B cell (primary cell): ENCODE measurements at regions not wholly inside any gene's neighbourhood (a gene's known extent, or its start where the extent isn't known, plus 50 kb on each side); places are given as distances from the start of the nearest gene placed in this dataset.

Experiments used
- CTCF ChIP-seq: fragments of 200-600 bp; IDR thresholded peaks from one replicate; pipeline ENCODE4 v1.8.0; 2022; ENCODE audit warnings: antibody characterized with exemption, mild to moderate bottlenecking
- EZH2 ChIP-seq: IDR thresholded peaks from 2 replicates; pipeline ENCODE4 v1.6.1; 2012; ENCODE audit warnings: borderline replicate concordance, low read depth, mild to moderate bottlenecking, moderate library complexity, low read length; ENCODE audit not compliant: insufficient read depth, poor library complexity, severe bottlenecking

- TF ChIP-seq EZH2: no peak
- TF ChIP-seq CTCF: no peak
These were observed 262.7 kb upstream of the SLC10A2 start for GRCh38 chr13:103328899-103329298.
